ENCODE measurements at regions not wholly inside any gene's neighbourhood (a gene's known extent, or its start where the extent isn't known, plus 50 kb on each side); places are given as distances from the start of the nearest gene placed in this dataset.

- ChIA-PET POLR2A (no interaction called here), CTCF (interaction anchor here (0.7 to 1.0 kb wide), 2 partner anchors 57 to 96 kb away, joined by 3 to 4 read pairs; no protein-coding TSS in a partner anchor)
- no peaks in the 10 kb centered on the region for H3K36me3 Mint-ChIP-seq
- ATAC-seq (no peak), DNase-seq (ENCODE audit: low spot score) (no peak)
- no peak overlapping the region for H3K4me3 Mint-ChIP-seq
- H3K9me3 Mint-ChIP-seq, result no peaks in the 10 kb centered on the region
- TF ChIP-seq GTF2I (CRISPR knock-in tag; conservative IDR thresholded peaks at IDR 0.05), result no peak
- H3K27me3 Mint-ChIP-seq (ENCODE audit: low read depth), result peaks cover 33% of the 10 kb centered on the region
- no peak overlapping the region for H3K27ac Mint-ChIP-seq
- peaks cover 34% of the 10 kb centered on the region for H3K4me1 Mint-ChIP-seq
Observed at GRCh38 chr3:126292318-126293070, 64.7 kb downstream of the KLF15 start.

GRCh38 chr3:126291537-126291936 is 65.7 kb downstream of the KLF15 start:
- ChIA-PET CTCF (interaction anchor here (1.0 kb wide), 1 partner anchor 58 kb away, joined by 4 read pairs; no protein-coding TSS in a partner anchor), POLR2A (no interaction called here)
- DNase-seq (ENCODE audit: low spot score), result no peak
- H3K4me3 Mint-ChIP-seq, result no peak overlapping the region
- no peak for ATAC-seq
- H3K9me3 Mint-ChIP-seq, result no peaks in the 10 kb centered on the region
- H3K4me1 Mint-ChIP-seq, result peaks cover 36% of the 10 kb centered on the region
- H3K27ac Mint-ChIP-seq, result no peak overlapping the region
- TF ChIP-seq OVOL2 (CRISPR knock-in tag; IDR thresholded peaks at IDR 0.05; ENCODE audit: borderline replicate concordance) (no peak), FOXP1 (CRISPR knock-in tag; IDR thresholded peaks at IDR 0.05; ENCODE audit: borderline replicate concordance) (0 out of 2 replicates have a peak, but pooled peaks have one; percentile 18)
- H3K36me3 Mint-ChIP-seq, result no peaks in the 10 kb centered on the region
- peaks cover 38% of the 10 kb centered on the region for H3K27me3 Mint-ChIP-seq (ENCODE audit: low read depth)

DNA sequence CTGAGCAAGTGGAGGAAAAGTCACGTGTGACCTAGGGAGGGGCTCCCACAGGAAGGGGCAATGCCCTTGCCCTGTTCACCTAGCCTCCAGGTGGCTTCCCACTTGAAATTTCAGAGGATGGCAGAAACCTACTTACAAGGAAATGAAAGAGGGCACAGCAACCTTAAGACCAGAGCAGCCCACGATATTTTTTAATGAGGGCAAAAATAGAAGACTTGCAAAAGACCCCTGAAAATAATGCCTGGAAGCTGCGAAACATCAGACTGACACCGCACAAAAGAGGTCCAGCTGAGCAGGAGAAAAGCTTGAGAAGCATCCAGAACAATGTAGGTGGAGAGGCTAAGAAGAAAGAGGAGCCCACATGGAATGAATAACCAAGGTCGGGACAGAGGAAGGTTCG is 66.1 kb downstream of the KLF15 start:
- Mint-ChIP-seq H3K4me3 (no peak overlapping the region), H3K4me1 (peaks cover 38% of the 10 kb centered on the region), H3K27ac (no peak overlapping the region), H3K27me3 (ENCODE audit: low read depth) (peaks cover 42% of the 10 kb centered on the region), H3K9me3 (no peaks in the 10 kb centered on the region), H3K36me3 (no peaks in the 10 kb centered on the region)
- no peak for DNase-seq (ENCODE audit: low spot score)
- ChIA-PET POLR2A (no interaction called here), CTCF (no interaction called here)
- no peak for ATAC-seq
- TF ChIP-seq ATF6 (CRISPR knock-in tag; IDR thresholded peaks at IDR 0.05), result no peak
- TF ChIP-seq, protein P1, sequence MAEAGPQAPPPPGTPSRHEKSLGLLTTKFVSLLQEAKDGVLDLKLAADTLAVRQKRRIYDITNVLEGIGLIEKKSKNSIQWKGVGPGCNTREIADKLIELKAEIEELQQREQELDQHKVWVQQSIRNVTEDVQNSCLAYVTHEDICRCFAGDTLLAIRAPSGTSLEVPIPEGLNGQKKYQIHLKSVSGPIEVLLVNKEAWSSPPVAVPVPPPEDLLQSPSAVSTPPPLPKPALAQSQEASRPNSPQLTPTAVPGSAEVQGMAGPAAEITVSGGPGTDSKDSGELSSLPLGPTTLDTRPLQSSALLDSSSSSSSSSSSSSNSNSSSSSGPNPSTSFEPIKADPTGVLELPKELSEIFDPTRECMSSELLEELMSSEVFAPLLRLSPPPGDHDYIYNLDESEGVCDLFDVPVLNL (CRISPR knock-in tag; IDR thresholded peaks at IDR 0.05; ENCODE audit: borderline replicate concordance, low read depth), result no peak
- TF ChIP-seq ZNF219 (CRISPR knock-in tag; IDR thresholded peaks at IDR 0.05; ENCODE audit: borderline replicate concordance), result no peak
- no peak for TF ChIP-seq ARID4B (CRISPR knock-in tag; IDR thresholded peaks at IDR 0.05; ENCODE audit: borderline replicate concordance)
- TF ChIP-seq ZNF396 (CRISPR knock-in tag; IDR thresholded peaks at IDR 0.05; ENCODE audit: borderline replicate concordance), result no peak
- no peak for TF ChIP-seq MAX (CRISPR knock-in tag; IDR thresholded peaks at IDR 0.05)
- TF ChIP-seq ESRRA (CRISPR knock-in tag; IDR thresholded peaks at IDR 0.05; ENCODE audit: borderline replicate concordance), result no peak
- TF ChIP-seq, protein P2, sequence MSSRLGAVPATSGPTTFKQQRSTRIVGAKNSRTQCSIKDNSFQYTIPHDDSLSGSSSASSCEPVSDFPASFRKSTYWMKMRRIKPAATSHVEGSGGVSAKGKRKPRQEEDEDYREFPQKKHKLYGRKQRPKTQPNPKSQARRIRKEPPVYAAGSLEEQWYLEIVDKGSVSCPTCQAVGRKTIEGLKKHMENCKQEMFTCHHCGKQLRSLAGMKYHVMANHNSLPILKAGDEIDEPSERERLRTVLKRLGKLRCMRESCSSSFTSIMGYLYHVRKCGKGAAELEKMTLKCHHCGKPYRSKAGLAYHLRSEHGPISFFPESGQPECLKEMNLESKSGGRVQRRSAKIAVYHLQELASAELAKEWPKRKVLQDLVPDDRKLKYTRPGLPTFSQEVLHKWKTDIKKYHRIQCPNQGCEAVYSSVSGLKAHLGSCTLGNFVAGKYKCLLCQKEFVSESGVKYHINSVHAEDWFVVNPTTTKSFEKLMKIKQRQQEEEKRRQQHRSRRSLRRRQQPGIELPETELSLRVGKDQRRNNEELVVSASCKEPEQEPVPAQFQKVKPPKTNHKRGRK (CRISPR knock-in tag; IDR thresholded peaks at IDR 0.05; ENCODE audit: borderline replicate concordance), result no peak
- TF ChIP-seq TEAD1 (CRISPR knock-in tag; IDR thresholded peaks at IDR 0.05), result no peak
- no peak for TF ChIP-seq RELA (CRISPR knock-in tag; IDR thresholded peaks at IDR 0.05; ENCODE audit: borderline replicate concordance)
- no peak for TF ChIP-seq MYBL2 (CRISPR knock-in tag; IDR thresholded peaks at IDR 0.05)
- no peak for TF ChIP-seq NR3C1 (CRISPR knock-in tag; conservative IDR thresholded peaks at IDR 0.05; ENCODE audit: low read depth)
- TF ChIP-seq ZNF138 (CRISPR knock-in tag; conservative IDR thresholded peaks at IDR 0.05), result no peak
- TF ChIP-seq, protein P3, sequence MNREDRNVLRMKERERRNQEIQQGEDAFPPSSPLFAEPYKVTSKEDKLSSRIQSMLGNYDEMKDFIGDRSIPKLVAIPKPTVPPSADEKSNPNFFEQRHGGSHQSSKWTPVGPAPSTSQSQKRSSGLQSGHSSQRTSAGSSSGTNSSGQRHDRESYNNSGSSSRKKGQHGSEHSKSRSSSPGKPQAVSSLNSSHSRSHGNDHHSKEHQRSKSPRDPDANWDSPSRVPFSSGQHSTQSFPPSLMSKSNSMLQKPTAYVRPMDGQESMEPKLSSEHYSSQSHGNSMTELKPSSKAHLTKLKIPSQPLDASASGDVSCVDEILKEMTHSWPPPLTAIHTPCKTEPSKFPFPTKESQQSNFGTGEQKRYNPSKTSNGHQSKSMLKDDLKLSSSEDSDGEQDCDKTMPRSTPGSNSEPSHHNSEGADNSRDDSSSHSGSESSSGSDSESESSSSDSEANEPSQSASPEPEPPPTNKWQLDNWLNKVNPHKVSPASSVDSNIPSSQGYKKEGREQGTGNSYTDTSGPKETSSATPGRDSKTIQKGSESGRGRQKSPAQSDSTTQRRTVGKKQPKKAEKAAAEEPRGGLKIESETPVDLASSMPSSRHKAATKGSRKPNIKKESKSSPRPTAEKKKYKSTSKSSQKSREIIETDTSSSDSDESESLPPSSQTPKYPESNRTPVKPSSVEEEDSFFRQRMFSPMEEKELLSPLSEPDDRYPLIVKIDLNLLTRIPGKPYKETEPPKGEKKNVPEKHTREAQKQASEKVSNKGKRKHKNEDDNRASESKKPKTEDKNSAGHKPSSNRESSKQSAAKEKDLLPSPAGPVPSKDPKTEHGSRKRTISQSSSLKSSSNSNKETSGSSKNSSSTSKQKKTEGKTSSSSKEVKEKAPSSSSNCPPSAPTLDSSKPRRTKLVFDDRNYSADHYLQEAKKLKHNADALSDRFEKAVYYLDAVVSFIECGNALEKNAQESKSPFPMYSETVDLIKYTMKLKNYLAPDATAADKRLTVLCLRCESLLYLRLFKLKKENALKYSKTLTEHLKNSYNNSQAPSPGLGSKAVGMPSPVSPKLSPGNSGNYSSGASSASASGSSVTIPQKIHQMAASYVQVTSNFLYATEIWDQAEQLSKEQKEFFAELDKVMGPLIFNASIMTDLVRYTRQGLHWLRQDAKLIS (CRISPR knock-in tag; IDR thresholded peaks at IDR 0.05; ENCODE audit: borderline replicate concordance), result no peak
